GM12892 (cell line): ENCODE measurements at regions not wholly inside any gene's neighbourhood (a gene's known extent, or its start where the extent isn't known, plus 50 kb on each side); places are given as distances from the start of the nearest gene placed in this dataset.

Experiments
- POLR2A ChIP-seq: IDR thresholded peaks from 2 replicates; pipeline ENCODE4 v1.6.1; 2011; ENCODE audit warnings: low read depth, low read length, control low read depth
- TAF1 ChIP-seq: IDR thresholded peaks from 2 replicates; pipeline ENCODE4 v1.6.1; 2011; ENCODE audit warnings: low read depth, mild to moderate bottlenecking, control low read depth, low read length, borderline replicate concordance

- no peak for TF ChIP-seq POLR2A
- TF ChIP-seq TAF1: no peak
Measured at GRCh38 chr18:3329471-3329870, 67.5 kb downstream of the MYL12B start.
